H1 (cell line): ENCODE measurements at regions not wholly inside any gene's neighbourhood (a gene's known extent, or its start where the extent isn't known, plus 50 kb on each side); places are given as distances from the start of the nearest gene placed in this dataset.

Source experiments
- CTCF ChIA-PET: fragments of 300-600 bp; sonication (Branson Sonifier 250); formaldehyde crosslinking; loops from one replicate; lab custom pipeline; 2021; ENCODE audit not compliant: partially characterized antibody; lab: Charles Lee
- POLR2A ChIA-PET: fragments of 300-600 bp; sonication (Branson Sonifier 250); formaldehyde crosslinking; loops from one replicate; lab custom pipeline; 2021; ENCODE audit warnings: inconsistent platforms; ENCODE audit not compliant: partially characterized antibody; lab: Charles Lee
- DNase-seq, 2 experiments: peaks; one replicate each; pipeline versions ENCODE4 v3.0.0 to v3.0.0-alpha.2; 2010 to 2022; ENCODE audit warnings: low spot score in 2 of 2, low read depth in 1 of 2, mixed read lengths in 1 of 2
- FAIRE-seq: peaks from 2 replicates; lab custom pipeline; 2011; peaks lifted over from hg19 to GRCh38; lab: Jason Lieb, UNC
- H2AFZ ChIP-seq: 2 replicates; pipeline ENCODE4 v1.8.1; 2012; ENCODE audit warnings: low read length, inconsistent platforms
- H2AK5ac ChIP-seq: 2 replicates; pipeline ENCODE4 v1.6.1; 2013; ENCODE audit warnings: low read depth, low read length
- H2BK120ac ChIP-seq: replicated peaks from 2 replicates; pipeline ENCODE3; 2013; ENCODE audit warnings: low read depth, low read length, inconsistent platforms
- H2BK12ac ChIP-seq: 2 replicates; pipeline ENCODE4 v1.6.1; 2013; ENCODE audit warnings: low read depth, low read length
- H2BK15ac ChIP-seq: 2 replicates; pipeline ENCODE4 v1.6.1; 2013; ENCODE audit warnings: low read length
- H2BK20ac ChIP-seq: 2 replicates; pipeline ENCODE4 v1.6.1; 2013; ENCODE audit warnings: low read length
- H2BK5ac ChIP-seq: 2 replicates; pipeline ENCODE4 v1.6.1; 2013; ENCODE audit warnings: low read depth, low read length
- H3K14ac ChIP-seq: 2 replicates; pipeline ENCODE4 v1.6.1; 2013; ENCODE audit warnings: inconsistent platforms; ENCODE audit not compliant: insufficient read length
- H3K18ac ChIP-seq: 2 replicates; pipeline ENCODE4 v1.6.1; 2013; ENCODE audit warnings: low read length; ENCODE audit errors: extremely low read depth
- H3K23ac ChIP-seq: 2 replicates; pipeline ENCODE4 v1.6.1; 2013; ENCODE audit warnings: inconsistent platforms; ENCODE audit not compliant: insufficient read length
- H3K23me2 ChIP-seq: 2 replicates; pipeline ENCODE4 v1.6.1; 2013; ENCODE audit warnings: low read depth, low read length
- H3K27ac ChIP-seq: 2 replicates; pipeline ENCODE4 v1.6.1; 2011; ENCODE audit warnings: low read depth, low read length, inconsistent platforms
- H3K27me3 ChIP-seq, 4 experiments: replicated peaks in 1 of 4; 1 replicate in 1 of 4; 2 replicates in 3 of 4; pipeline versions ENCODE4 v1.6.1 to v1.8.1; 2011 to 2013; ENCODE audit warnings: low read length in 3 of 4, mild to moderate bottlenecking in 3 of 4, inconsistent platforms in 2 of 4, mixed read lengths in 2 of 4, moderate library complexity in 1 of 4; ENCODE audit not compliant: control insufficient read depth in 3 of 4, insufficient read depth in 3 of 4; ENCODE audit errors: extremely low read depth in 1 of 4
- H3K36me3 ChIP-seq, 4 experiments: 2 replicates each; pipeline versions ENCODE4 v1.6.1 to v1.8.1; 2011 to 2013; ENCODE audit warnings: mild to moderate bottlenecking in 4 of 4, low read length in 3 of 4, moderate library complexity in 2 of 4, control low read depth in 1 of 4, inconsistent platforms in 1 of 4; ENCODE audit not compliant: insufficient read depth in 4 of 4, control insufficient read depth in 2 of 4
- H3K4ac ChIP-seq: replicated peaks from 2 replicates; pipeline ENCODE3; 2013; ENCODE audit warnings: low read length, low read depth, mixed read lengths, inconsistent platforms; ENCODE audit not compliant: insufficient read length
- H3K4me1 ChIP-seq, 4 experiments: replicated peaks in 1 of 4; 1 replicate in 1 of 4; 2 replicates in 3 of 4; pipeline versions ENCODE4 v1.6.1 to v1.8.1; 2011 to 2013; ENCODE audit warnings: low read length in 3 of 4, inconsistent platforms in 2 of 4, mixed read lengths in 1 of 4; ENCODE audit not compliant: insufficient read depth in 4 of 4, control insufficient read depth in 3 of 4
- H3K4me2 ChIP-seq, 2 experiments: 2 replicates each; pipeline versions ENCODE4 v1.6.1 to v1.8.1; 2011 to 2013; ENCODE audit warnings: low read depth in 2 of 2, low read length in 2 of 2, control low read depth in 1 of 2, inconsistent platforms in 1 of 2, mild to moderate bottlenecking in 1 of 2; ENCODE audit not compliant: insufficient read depth in 1 of 2
- H3K4me3 ChIP-seq, 4 experiments: fragments of 200-600, 300-600 bp in 1 of 4; sonication (generic), shearing (Covaris generic), sonication (Bioruptor Twin) in 1 of 4; 2 replicates each; pipeline versions ENCODE4 v1.5.1 to v1.8.1; 2011 to 2016; ENCODE audit warnings: low read length in 4 of 4, low read depth in 3 of 4, control low read depth in 2 of 4, inconsistent platforms in 2 of 4, mild to moderate bottlenecking in 2 of 4, mixed read lengths in 1 of 4, moderate library complexity in 1 of 4; ENCODE audit not compliant: insufficient read depth in 2 of 4; ENCODE audit errors: extremely low read depth in 1 of 4
- H3K56ac ChIP-seq: replicated peaks from 2 replicates; pipeline ENCODE3; 2013; ENCODE audit warnings: low read depth, mild to moderate bottlenecking, mixed read lengths, low read length, inconsistent platforms; ENCODE audit not compliant: insufficient read length
- H3K79me1 ChIP-seq: 2 replicates; pipeline ENCODE4 v1.6.1; 2013; ENCODE audit warnings: low read depth, low read length, control low read depth
- H3K79me2 ChIP-seq, 2 experiments: 2 replicates each; pipeline versions ENCODE4 v1.6.1 to v1.8.1; 2012 to 2013; ENCODE audit warnings: low read length in 2 of 2, mild to moderate bottlenecking in 2 of 2, inconsistent platforms in 1 of 2; ENCODE audit not compliant: insufficient read depth in 2 of 2, control insufficient read depth in 1 of 2
- H3K9ac ChIP-seq, 4 experiments: replicated peaks in 1 of 4; 1 replicate in 1 of 4; 2 replicates in 3 of 4; pipeline versions ENCODE4 v1.6.1 to v1.8.1; 2011 to 2013; ENCODE audit warnings: low read depth in 3 of 4, low read length in 3 of 4, control low read depth in 2 of 4, mild to moderate bottlenecking in 2 of 4, moderate library complexity in 2 of 4, inconsistent platforms in 1 of 4; ENCODE audit errors: extremely low read depth in 1 of 4
- H3K9me3 ChIP-seq, 2 experiments: 2 replicates each; pipeline versions ENCODE4 v1.6.1 to v1.8.1; 2012 to 2013; ENCODE audit warnings: mild to moderate bottlenecking in 2 of 2, moderate library complexity in 2 of 2, control low read depth in 1 of 2, inconsistent platforms in 1 of 2, low read depth in 1 of 2, low read length in 1 of 2, mixed read lengths in 1 of 2; ENCODE audit not compliant: insufficient read depth in 2 of 2
- H4K20me1 ChIP-seq, 2 experiments: replicated peaks in 1 of 2; 2 replicates each; pipeline versions ENCODE3 to v1.8.1; 2011 to 2013; ENCODE audit warnings: inconsistent platforms in 2 of 2, low read length in 2 of 2, mild to moderate bottlenecking in 1 of 2; ENCODE audit not compliant: insufficient read depth in 2 of 2, control insufficient read depth in 1 of 2
- H4K5ac ChIP-seq: 2 replicates; pipeline ENCODE4 v1.6.1; 2013; ENCODE audit warnings: low read length, low read depth, mixed read lengths, inconsistent platforms; ENCODE audit not compliant: insufficient read length
- H4K8ac ChIP-seq: 2 replicates; pipeline ENCODE4 v1.8.0; 2013; ENCODE audit warnings: mild to moderate bottlenecking, moderate library complexity, low read length, inconsistent platforms; ENCODE audit not compliant: insufficient read depth; ENCODE audit errors: extremely low read depth
- H4K91ac ChIP-seq: replicated peaks from 2 replicates; pipeline ENCODE3; 2013; ENCODE audit warnings: low read length, mixed read lengths, inconsistent platforms; ENCODE audit not compliant: insufficient read length
- ATF3 ChIP-seq: IDR thresholded peaks from 2 replicates; pipeline ENCODE4 v1.6.1; 2011; ENCODE audit warnings: low read depth, mild to moderate bottlenecking, low read length; ENCODE audit not compliant: insufficient read depth
- CBX5 ChIP-seq: fragments of 300-800, 300-1000 bp; sonication (generic); IDR thresholded peaks from 2 replicates; pipeline ENCODE4 v1.7.1; 2016; ENCODE audit warnings: antibody characterized with exemption, low read length, low read depth
- CHD1 ChIP-seq: IDR thresholded peaks from 2 replicates; pipeline ENCODE4 v1.6.1; 2012; ENCODE audit warnings: low read depth, low read length, improper control_type of control experiment
- CHD2 ChIP-seq: IDR thresholded peaks from 2 replicates; pipeline ENCODE4 v1.6.1; 2012; ENCODE audit warnings: low read length, improper control_type of control experiment
- EZH2 ChIP-seq: fragments of 200-600 bp; sonication (generic); IDR thresholded peaks from 2 replicates; pipeline ENCODE4 v1.7.1; 2012; ENCODE audit warnings: low read depth, mild to moderate bottlenecking, moderate library complexity, low read length, inconsistent platforms; ENCODE audit not compliant: severe bottlenecking
- FOSL1 ChIP-seq: IDR thresholded peaks from 2 replicates; pipeline ENCODE4 v1.6.1; 2011; ENCODE audit warnings: mild to moderate bottlenecking, low read depth, low read length, moderate library complexity; ENCODE audit not compliant: insufficient read depth
- KDM5A ChIP-seq: fragments of 200-600 bp; IDR thresholded peaks from 2 replicates; pipeline ENCODE4 v1.7.1; 2012; ENCODE audit warnings: mild to moderate bottlenecking, low read length, inconsistent platforms, mixed read lengths
- NRF1 ChIP-seq: IDR thresholded peaks from 2 replicates; pipeline ENCODE4 v1.6.1; 2011; ENCODE audit warnings: mild to moderate bottlenecking, low read depth, low read length, improper control_type of control experiment
- PHF8 ChIP-seq: fragments of 200-600 bp; sonication (generic); conservative IDR thresholded peaks from 2 replicates; pipeline ENCODE4 v1.7.1; 2012; ENCODE audit warnings: low read depth, mild to moderate bottlenecking, inconsistent platforms, low read length, moderate library complexity
- POLR2A ChIP-seq, 2 experiments: IDR thresholded peaks; 1 replicate in 1 of 2; 2 replicates in 1 of 2; pipeline ENCODE4 v1.6.1; 2011; ENCODE audit warnings: low read depth in 2 of 2, low read length in 2 of 2, mild to moderate bottlenecking in 2 of 2; ENCODE audit errors: control extremely low read depth in 1 of 2
- RAD21 ChIP-seq, 2 experiments: IDR thresholded peaks in 1 of 2; conservative IDR thresholded peaks in 1 of 2; 2 replicates each; pipeline ENCODE4 v1.6.1; 2011; ENCODE audit warnings: low read depth in 2 of 2, low read length in 2 of 2, improper control_type of control experiment in 1 of 2, inconsistent platforms in 1 of 2, mild to moderate bottlenecking in 1 of 2, moderate library complexity in 1 of 2
- RFX5 ChIP-seq: IDR thresholded peaks from 2 replicates; pipeline ENCODE4 v1.6.1; 2011; ENCODE audit warnings: low read depth, low read length, improper control_type of control experiment, borderline replicate concordance
- SP2 ChIP-seq: IDR thresholded peaks from 2 replicates; pipeline ENCODE4 v1.6.1; 2012; ENCODE audit warnings: mild to moderate bottlenecking, low read length, inconsistent platforms
- SP4 ChIP-seq: IDR thresholded peaks from 2 replicates; pipeline ENCODE4 v1.6.1; 2012; ENCODE audit warnings: low read length, inconsistent platforms
- WGBS, 2 experiments: shearing (Covaris generic) in 1 of 2; methylation state at CpG; one replicate each; pipeline versions ENCODE4 v1.1.6 to v1.1.7; 2013 to 2015; ENCODE audit warnings: low lambda C conversion rate in 2 of 2, mixed read lengths in 2 of 2, inconsistent platforms in 1 of 2, low coverage in 1 of 2, missing lambda C conversion rate in 1 of 2; ENCODE audit not compliant: insufficient replicate concordance in 2 of 2, insufficient coverage in 1 of 2, insufficient read length in 1 of 2; ENCODE audit errors: extremely low coverage in 1 of 2, missing lambda C conversion rate in 1 of 2; 5-methylcytosine and 5-hydroxymethylcytosine counted together

GRCh38 chr1:189619682-189620332, 857.9 kb downstream of the BRINP3 start:
- Histone ChIP-seq H3K14ac (no peak overlapping the region), H3K56ac (no peak overlapping the region), H2BK15ac (no peak overlapping the region), H3K9ac (no peak overlapping the region), H2BK12ac (no peak overlapping the region), H3K36me3 (no peaks in the 10 kb centered on the region), H3K18ac (no peak overlapping the region), H4K20me1 (no peaks in the 10 kb centered on the region), H3K23me2 (no peaks in the 10 kb centered on the region), H2BK5ac (no peak overlapping the region), H3K27ac (no peak overlapping the region), H3K9me3 (no peaks in the 10 kb centered on the region), H4K5ac (no peak overlapping the region), H4K91ac (no peak overlapping the region), H3K4ac (no peak overlapping the region), H2BK20ac (no peak overlapping the region), H4K8ac (no peak overlapping the region), H3K23ac (no peak overlapping the region), H3K79me2 (no peaks in the 10 kb centered on the region), H2BK120ac (no peak overlapping the region), H3K27me3 (no peaks in the 10 kb centered on the region), H3K4me2 (no peak overlapping the region), H3K4me1 (no peaks in the 10 kb centered on the region), H2AK5ac (no peak overlapping the region), H3K4me3 (no peak overlapping the region), H3K79me1 (no peaks in the 10 kb centered on the region), H2AFZ (no peak overlapping the region)
- DNase-seq (no peak), FAIRE-seq (no peak)
- WGBS, 2 experiments, result 86% methylated on average over 3 of the region's 3 CpGs; no CpG with 5 or more reads in 1 of the 2 experiments
- ChIA-PET CTCF (no interaction called here), POLR2A (no interaction called here)
- TF ChIP-seq FOSL1 (no peak), SP4 (no peak), EZH2 (no peak), ATF3 (no peak), NRF1 (no peak), CHD2 (no peak), POLR2A (IDR thresholded peaks at IDR 0.05; ENCODE audit: control extremely low read depth in 1 of 2, low read depth in 2 of 2, low read length in 2 of 2) (no peak), CHD1 (no peak), PHF8 (no peak), RFX5 (no peak), CBX5 (no peak), SP2 (no peak), RAD21 (IDR thresholded peaks at IDR 0.05 in 1 of 2, conservative IDR thresholded peaks at IDR 0.05 in 1 of 2; ENCODE audit: low read depth in 2 of 2, low read length in 2 of 2) (no peak; a peak in 1 of 4 replicates), KDM5A (no peak)
